Ishikawa (cell line): ENCODE measurements at regions not wholly inside any gene's neighbourhood (a gene's known extent, or its start where the extent isn't known, plus 50 kb on each side); places are given as distances from the start of the nearest gene placed in this dataset.

Experiments used
- CEBPB ChIP-seq: IDR thresholded peaks from 2 replicates; pipeline ENCODE4 v1.6.1; 2012
- CREB1 ChIP-seq: IDR thresholded peaks from 2 replicates; pipeline ENCODE4 v1.6.1; 2012; ENCODE audit warnings: low read depth
- EGR1 ChIP-seq: IDR thresholded peaks from 2 replicates; pipeline ENCODE4 v1.6.1; 2012
- EP300 ChIP-seq: IDR thresholded peaks from 2 replicates; pipeline ENCODE4 v1.6.1; 2012; ENCODE audit warnings: borderline replicate concordance
- FOXM1 ChIP-seq: IDR thresholded peaks from 2 replicates; pipeline ENCODE4 v1.6.1; 2012; ENCODE audit warnings: low read depth, borderline replicate concordance
- NFIC ChIP-seq: IDR thresholded peaks from 2 replicates; pipeline ENCODE4 v1.6.1; 2012
- RAD21 ChIP-seq: IDR thresholded peaks from 2 replicates; pipeline ENCODE4 v1.6.1; 2012; ENCODE audit warnings: low read depth
- TAF1 ChIP-seq: IDR thresholded peaks from 2 replicates; pipeline ENCODE4 v1.6.1; 2012; ENCODE audit warnings: low read depth, mild to moderate bottlenecking
- TCF12 ChIP-seq: IDR thresholded peaks from 2 replicates; pipeline ENCODE4 v1.6.1; 2012; ENCODE audit warnings: low read depth
- TEAD4 ChIP-seq: IDR thresholded peaks from 2 replicates; pipeline ENCODE4 v1.6.1; 2012
- YY1 ChIP-seq: IDR thresholded peaks from 2 replicates; pipeline ENCODE4 v1.6.1; 2012; ENCODE audit warnings: low read depth
- ZBTB7A ChIP-seq: IDR thresholded peaks from 2 replicates; pipeline ENCODE4 v1.6.1; 2012; ENCODE audit warnings: low read depth
- TF ChIP-seq, protein P1 (sequence below): IDR thresholded peaks from 2 replicates; pipeline ENCODE4 v1.6.1; 2012; ENCODE audit warnings: low read depth, mild to moderate bottlenecking
- TF ChIP-seq, protein P2 (sequence below): IDR thresholded peaks from 2 replicates; pipeline ENCODE4 v1.6.1; 2012
- TF ChIP-seq, protein P3 (sequence below): IDR thresholded peaks from 2 replicates; pipeline ENCODE4 v1.6.1; 2012

DNA sequence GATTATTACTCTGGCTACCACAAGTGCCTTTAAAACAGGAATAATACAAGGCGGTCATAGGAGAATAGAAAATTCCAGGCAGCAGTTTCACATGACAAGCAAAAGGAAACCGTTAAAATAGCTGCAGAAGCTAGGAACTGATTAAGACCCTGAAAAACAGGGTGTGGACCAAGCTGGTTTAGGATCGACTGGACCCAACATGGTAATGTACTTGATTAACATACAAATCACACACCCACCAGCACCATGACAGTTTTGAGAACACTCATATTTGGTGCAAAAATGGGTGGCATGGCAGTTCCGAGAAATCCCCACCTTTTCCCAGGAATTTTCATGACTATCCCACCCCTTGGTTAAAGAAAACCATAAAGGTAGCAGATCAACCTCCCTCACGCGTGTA lies 51.9 kb upstream of the TMEM163 start:
- TF ChIP-seq NFIC (no peak), CEBPB (no peak), ZBTB7A (no peak), TEAD4 (no peak), FOXM1 (no peak), TCF12 (no peak), CREB1 (no peak), EGR1 (no peak), EP300 (no peak), RAD21 (no peak), TAF1 (no peak), YY1 (no peak)
- TF ChIP-seq, protein P1, sequence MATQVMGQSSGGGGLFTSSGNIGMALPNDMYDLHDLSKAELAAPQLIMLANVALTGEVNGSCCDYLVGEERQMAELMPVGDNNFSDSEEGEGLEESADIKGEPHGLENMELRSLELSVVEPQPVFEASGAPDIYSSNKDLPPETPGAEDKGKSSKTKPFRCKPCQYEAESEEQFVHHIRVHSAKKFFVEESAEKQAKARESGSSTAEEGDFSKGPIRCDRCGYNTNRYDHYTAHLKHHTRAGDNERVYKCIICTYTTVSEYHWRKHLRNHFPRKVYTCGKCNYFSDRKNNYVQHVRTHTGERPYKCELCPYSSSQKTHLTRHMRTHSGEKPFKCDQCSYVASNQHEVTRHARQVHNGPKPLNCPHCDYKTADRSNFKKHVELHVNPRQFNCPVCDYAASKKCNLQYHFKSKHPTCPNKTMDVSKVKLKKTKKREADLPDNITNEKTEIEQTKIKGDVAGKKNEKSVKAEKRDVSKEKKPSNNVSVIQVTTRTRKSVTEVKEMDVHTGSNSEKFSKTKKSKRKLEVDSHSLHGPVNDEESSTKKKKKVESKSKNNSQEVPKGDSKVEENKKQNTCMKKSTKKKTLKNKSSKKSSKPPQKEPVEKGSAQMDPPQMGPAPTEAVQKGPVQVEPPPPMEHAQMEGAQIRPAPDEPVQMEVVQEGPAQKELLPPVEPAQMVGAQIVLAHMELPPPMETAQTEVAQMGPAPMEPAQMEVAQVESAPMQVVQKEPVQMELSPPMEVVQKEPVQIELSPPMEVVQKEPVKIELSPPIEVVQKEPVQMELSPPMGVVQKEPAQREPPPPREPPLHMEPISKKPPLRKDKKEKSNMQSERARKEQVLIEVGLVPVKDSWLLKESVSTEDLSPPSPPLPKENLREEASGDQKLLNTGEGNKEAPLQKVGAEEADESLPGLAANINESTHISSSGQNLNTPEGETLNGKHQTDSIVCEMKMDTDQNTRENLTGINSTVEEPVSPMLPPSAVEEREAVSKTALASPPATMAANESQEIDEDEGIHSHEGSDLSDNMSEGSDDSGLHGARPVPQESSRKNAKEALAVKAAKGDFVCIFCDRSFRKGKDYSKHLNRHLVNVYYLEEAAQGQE: no peak
- TF ChIP-seq, protein P2, sequence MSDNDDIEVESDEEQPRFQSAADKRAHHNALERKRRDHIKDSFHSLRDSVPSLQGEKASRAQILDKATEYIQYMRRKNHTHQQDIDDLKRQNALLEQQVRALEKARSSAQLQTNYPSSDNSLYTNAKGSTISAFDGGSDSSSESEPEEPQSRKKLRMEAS: no peak
- TF ChIP-seq, protein P3, sequence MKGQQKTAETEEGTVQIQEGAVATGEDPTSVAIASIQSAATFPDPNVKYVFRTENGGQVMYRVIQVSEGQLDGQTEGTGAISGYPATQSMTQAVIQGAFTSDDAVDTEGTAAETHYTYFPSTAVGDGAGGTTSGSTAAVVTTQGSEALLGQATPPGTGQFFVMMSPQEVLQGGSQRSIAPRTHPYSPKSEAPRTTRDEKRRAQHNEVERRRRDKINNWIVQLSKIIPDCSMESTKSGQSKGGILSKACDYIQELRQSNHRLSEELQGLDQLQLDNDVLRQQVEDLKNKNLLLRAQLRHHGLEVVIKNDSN: no peak

DNA sequence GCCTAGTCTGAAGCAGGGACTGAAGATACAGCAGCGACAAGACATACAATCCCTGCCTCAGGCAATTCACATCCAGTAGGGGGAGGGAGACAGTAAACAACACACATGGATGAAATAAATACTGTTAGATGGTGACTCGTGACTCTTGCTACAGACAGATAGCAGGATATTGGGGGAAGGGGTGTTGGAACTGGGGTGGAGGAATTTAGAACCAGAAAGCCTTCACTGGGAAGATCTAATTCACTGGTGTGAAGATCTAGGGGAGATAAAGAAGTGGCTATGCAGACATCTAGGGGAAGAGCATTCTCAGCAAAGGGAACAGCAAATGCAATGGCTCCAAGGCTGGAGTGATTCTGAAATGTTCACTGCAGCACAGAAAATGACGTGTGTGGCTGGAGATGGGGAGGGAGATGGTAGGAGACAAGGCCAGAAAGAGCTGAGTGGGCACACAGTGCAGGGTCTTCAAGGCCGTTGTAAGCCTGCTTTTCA lies 52.6 kb upstream of the TMEM163 start:
- no peak for TF ChIP-seq TAF1
- TF ChIP-seq FOXM1: no peak
- no peak for TF ChIP-seq TCF12
- TF ChIP-seq ZBTB7A: no peak
- TF ChIP-seq, protein P2: no peak
- TF ChIP-seq, protein P1: no peak
- TF ChIP-seq RAD21: no peak
- TF ChIP-seq EGR1: no peak
- no peak for TF ChIP-seq YY1
- TF ChIP-seq EP300: no peak
- no peak for TF ChIP-seq CEBPB
- no peak for TF ChIP-seq TEAD4
- TF ChIP-seq NFIC: no peak

DNA sequence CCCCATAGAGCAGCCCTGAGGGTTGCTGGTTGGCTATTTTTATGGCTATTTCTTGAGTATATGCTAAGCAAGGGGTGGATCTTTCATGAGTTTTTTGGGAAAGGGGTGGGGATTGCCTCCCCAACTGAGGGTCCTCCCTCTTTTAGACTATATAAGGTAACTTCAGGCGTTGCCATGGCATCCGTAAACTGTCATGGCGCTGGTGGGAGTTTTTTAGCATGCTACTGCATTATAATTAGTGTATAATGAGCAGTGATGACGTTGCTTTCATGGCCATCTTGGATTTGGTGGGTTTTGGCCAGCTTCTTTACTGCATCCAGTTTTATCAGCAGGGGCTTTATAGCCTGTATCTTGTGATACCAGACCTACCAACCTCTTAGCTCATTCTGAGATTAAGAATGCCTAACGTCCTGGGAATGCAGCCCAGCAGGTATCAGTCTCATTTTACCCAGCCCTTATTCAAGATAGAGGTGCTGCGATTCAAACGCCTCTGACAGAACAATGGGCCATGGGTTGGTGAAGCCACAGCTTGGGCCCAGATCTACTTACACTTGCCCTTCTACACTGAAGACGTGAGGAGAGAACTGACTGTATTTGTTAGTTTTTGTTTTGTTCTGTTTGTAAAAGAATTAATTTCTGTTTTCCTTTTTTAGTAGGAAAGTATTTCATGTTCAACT lies 53.8 kb upstream of the TMEM163 start:
- TF ChIP-seq EP300 (no peak), NFIC (no peak), ZBTB7A (no peak), TEAD4 (peak; percentile 40), TCF12 (no peak), TAF1 (no peak)
- TF ChIP-seq, protein P3: no peak
- TF ChIP-seq, protein P2: no peak

DNA sequence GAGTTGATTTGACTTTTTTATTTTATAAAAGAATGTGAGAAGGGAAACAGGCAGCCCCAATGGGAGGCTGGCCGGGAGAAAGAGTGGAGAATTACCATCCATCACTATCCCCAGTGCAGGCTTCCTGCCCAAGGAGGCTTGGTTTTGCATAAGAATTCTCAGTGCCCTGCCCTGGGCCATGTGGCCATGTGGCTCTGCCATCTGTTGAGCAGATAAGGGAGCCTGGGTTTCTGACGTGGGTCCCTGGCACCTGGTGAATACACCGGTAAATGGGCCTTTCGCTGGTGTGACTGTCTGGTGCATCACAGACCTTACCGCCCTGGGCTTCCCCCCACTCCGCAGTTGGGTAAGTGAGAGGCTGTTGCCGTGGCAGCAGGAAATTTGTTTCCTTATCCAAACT lies 54.5 kb upstream of the TMEM163 start:
- TF ChIP-seq EGR1 (no peak), RAD21 (no peak), CEBPB (no peak), NFIC (no peak), TCF12 (no peak)
- TF ChIP-seq, protein P3: no peak
- TF ChIP-seq, protein P1: no peak
